ENCODE measurements at regions not wholly inside any gene's neighbourhood (a gene's known extent, or its start where the extent isn't known, plus 50 kb on each side); places are given as distances from the start of the nearest gene placed in this dataset.

DNA sequence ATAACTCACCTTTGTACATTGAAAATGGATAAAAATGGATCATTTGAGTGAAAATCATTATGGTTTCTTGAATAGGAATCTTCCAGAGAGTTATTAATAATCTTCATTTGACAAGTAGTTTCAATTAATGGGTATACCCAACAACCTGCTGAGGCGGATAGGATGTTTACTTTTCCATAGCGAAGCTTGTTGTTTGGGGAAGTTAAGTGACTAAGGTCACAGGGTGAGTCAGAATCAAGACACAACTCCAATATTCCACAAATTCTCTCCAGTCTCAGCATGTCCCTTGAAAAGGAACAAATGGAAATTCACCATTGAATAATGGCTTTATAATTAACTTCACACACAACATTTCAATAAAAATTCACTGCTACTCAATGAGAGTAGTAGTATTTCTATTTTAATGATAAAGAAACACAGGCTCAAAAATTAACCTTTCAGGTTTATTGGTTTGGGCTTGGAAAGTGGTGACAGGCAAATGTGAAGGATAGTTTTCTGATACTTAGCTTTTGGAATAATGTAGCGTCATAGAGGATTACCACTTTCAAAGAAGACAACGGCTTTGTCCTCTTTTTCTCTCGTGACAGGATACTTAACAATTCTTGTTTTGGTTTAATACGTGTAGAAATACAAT lies 211.3 kb downstream of the GPD2 start:
- TF ChIP-seq, protein P1, sequence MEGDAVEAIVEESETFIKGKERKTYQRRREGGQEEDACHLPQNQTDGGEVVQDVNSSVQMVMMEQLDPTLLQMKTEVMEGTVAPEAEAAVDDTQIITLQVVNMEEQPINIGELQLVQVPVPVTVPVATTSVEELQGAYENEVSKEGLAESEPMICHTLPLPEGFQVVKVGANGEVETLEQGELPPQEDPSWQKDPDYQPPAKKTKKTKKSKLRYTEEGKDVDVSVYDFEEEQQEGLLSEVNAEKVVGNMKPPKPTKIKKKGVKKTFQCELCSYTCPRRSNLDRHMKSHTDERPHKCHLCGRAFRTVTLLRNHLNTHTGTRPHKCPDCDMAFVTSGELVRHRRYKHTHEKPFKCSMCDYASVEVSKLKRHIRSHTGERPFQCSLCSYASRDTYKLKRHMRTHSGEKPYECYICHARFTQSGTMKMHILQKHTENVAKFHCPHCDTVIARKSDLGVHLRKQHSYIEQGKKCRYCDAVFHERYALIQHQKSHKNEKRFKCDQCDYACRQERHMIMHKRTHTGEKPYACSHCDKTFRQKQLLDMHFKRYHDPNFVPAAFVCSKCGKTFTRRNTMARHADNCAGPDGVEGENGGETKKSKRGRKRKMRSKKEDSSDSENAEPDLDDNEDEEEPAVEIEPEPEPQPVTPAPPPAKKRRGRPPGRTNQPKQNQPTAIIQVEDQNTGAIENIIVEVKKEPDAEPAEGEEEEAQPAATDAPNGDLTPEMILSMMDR (IDR thresholded peaks at IDR 0.05; ENCODE audit: control extremely low read depth, extremely low read depth), result no peak
- no peak for DNase-seq
- 85 to 91% methylated on average over 6 of the region's 6 CpGs for WGBS, 2 donors
- no peak overlapping the region for H3K4me3 ChIP-seq
- H3K27me3 ChIP-seq (ENCODE audit: control insufficient read depth in 3 of 3, insufficient read depth in 3 of 3, low read length in 2 of 3), result no peaks in the 10 kb centered on the region
- no peak overlapping the region for H3K27ac ChIP-seq (ENCODE audit: low read depth in 1 of 2, low read length in 1 of 2)
- no peaks in the 10 kb centered on the region for H3K36me3 ChIP-seq (ENCODE audit: control insufficient read depth in 4 of 4, insufficient read depth in 4 of 4, low read length in 4 of 4)
- no peaks in the 10 kb centered on the region for H3K9me3 ChIP-seq (ENCODE audit: control insufficient read depth in 4 of 4, insufficient read depth in 3 of 4, low read length in 3 of 4)
- no peak overlapping the region for H3K9ac ChIP-seq (ENCODE audit: insufficient read depth in 1 of 2, low read length in 2 of 2)
- peaks cover 0 to 9% (median 3%) of the 10 kb centered on the region in 5 donors for H3K4me1 ChIP-seq (ENCODE audit: control insufficient read depth in 5 of 5, insufficient read depth in 5 of 5, low read length in 5 of 5)
- ATAC-seq (ENCODE audit: insufficient read depth, low FRiP score), result no peak

DNA sequence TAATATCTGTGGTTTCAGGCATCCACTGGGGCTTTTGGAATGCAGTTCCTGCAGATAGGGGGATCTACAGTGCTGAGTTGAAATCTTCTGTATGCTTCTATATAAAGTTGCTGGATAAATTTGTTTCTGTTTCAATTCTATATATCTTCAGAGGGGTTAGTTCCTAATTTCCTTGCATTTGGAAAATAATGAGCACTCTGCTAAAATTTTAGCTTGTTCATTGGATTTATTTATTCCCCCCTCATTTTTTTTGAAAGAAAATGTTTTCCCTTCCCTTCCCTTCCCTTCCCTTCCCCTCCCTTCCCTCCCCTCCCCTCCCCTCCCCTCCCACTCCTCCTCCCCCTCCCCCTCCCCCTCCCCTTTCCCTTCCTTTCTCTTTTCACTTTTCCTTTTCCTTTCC lies 212.3 kb downstream of the GPD2 start:
- ATAC-seq (ENCODE audit: insufficient read depth, low FRiP score), result no peak
- H3K9me3 ChIP-seq (ENCODE audit: control insufficient read depth in 4 of 4, insufficient read depth in 3 of 4, low read length in 3 of 4), result no peaks in the 10 kb centered on the region
- no peak for DNase-seq
- H3K36me3 ChIP-seq (ENCODE audit: control insufficient read depth in 4 of 4, insufficient read depth in 4 of 4, low read length in 4 of 4), result no peaks in the 10 kb centered on the region
- TF ChIP-seq, protein P1 (IDR thresholded peaks at IDR 0.05; ENCODE audit: control extremely low read depth, extremely low read depth), result no peak
- no peak overlapping the region for H3K9ac ChIP-seq (ENCODE audit: insufficient read depth in 1 of 2, low read length in 2 of 2)
- no peaks in the 10 kb centered on the region for H3K27me3 ChIP-seq (ENCODE audit: control insufficient read depth in 3 of 3, insufficient read depth in 3 of 3, low read length in 2 of 3)
- H3K4me1 ChIP-seq (ENCODE audit: control insufficient read depth in 5 of 5, insufficient read depth in 5 of 5, low read length in 5 of 5), result peaks cover 0 to 9% (median 3%) of the 10 kb centered on the region in 5 donors
- H3K4me3 ChIP-seq, result no peak overlapping the region
- H3K27ac ChIP-seq (ENCODE audit: low read depth in 1 of 2, low read length in 1 of 2), result no peak overlapping the region

DNA sequence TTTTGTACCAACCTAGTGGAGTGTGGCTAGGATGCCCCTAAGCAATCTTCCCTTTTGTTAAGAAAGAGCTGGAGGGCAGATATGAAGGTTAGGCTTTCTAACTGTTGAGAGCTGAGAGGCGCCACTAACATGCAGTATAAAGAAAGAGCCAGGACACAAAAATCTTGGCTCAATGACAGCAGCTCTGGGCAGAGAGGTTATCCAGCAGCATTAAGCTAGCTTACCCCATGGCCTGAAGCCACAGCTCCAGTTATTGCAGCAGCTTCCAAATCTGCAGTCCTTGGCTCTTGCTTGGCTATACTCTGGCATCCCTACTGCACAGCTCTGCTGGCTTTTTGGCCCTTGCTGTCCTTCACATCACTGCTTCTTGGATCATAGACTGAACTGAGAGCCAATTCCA lies 213.4 kb downstream of the GPD2 start:
- ATAC-seq (ENCODE audit: insufficient read depth, low FRiP score) (no peak), DNase-seq (peak; percentile 61 to 91 (median 87))
- Histone ChIP-seq H3K27ac (ENCODE audit: low read depth in 1 of 2, low read length in 1 of 2) (no peak overlapping the region), H3K9ac (ENCODE audit: insufficient read depth in 1 of 2, low read length in 2 of 2) (no peak overlapping the region), H3K27me3 (ENCODE audit: control insufficient read depth in 3 of 3, insufficient read depth in 3 of 3, low read length in 2 of 3) (no peaks in the 10 kb centered on the region), H3K9me3 (ENCODE audit: control insufficient read depth in 4 of 4, insufficient read depth in 3 of 4, low read length in 3 of 4) (no peaks in the 10 kb centered on the region), H3K36me3 (ENCODE audit: control insufficient read depth in 4 of 4, insufficient read depth in 4 of 4, low read length in 4 of 4) (no peaks in the 10 kb centered on the region), H3K4me1 (ENCODE audit: control insufficient read depth in 5 of 5, insufficient read depth in 5 of 5, low read length in 5 of 5) (peaks cover 0 to 9% (median 3%) of the 10 kb centered on the region in 5 donors), H3K4me3 (no peak overlapping the region)
- 69% methylated on average over 1 of the region's 1 CpG for WGBS, 2 donors
- TF ChIP-seq, protein P1 (IDR thresholded peaks at IDR 0.05; ENCODE audit: control extremely low read depth, extremely low read depth), result no peak

DNA sequence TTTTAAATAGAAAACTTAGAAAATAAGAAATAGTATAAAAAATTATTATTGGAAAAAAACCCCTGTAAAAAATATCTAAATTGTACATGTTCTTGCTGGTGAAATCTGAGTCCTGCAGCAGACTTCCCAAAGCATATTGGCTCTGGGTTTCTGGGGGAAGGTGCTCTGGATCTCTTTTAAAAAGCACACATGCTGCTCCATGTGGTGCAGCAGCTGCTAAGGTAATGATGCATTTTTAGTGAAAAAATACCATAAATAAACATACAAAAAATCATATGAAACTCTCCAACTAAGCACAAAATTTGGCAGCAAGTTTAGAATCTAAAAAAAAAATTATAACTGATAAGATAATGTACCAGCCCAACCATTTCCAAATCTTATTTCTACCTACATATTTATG lies 216.5 kb downstream of the GPD2 start:
- H3K36me3 ChIP-seq (ENCODE audit: control insufficient read depth in 4 of 4, insufficient read depth in 4 of 4, low read length in 4 of 4), result no peaks in the 10 kb centered on the region
- no peaks in the 10 kb centered on the region for H3K27me3 ChIP-seq (ENCODE audit: control insufficient read depth in 3 of 3, insufficient read depth in 3 of 3, low read length in 2 of 3)

More for the DNA sequence above, 216.5 kb downstream of the GPD2 start:
- H3K27ac ChIP-seq (ENCODE audit: low read depth in 1 of 2, low read length in 1 of 2), result no peak overlapping the region
- H3K4me1 ChIP-seq (ENCODE audit: control insufficient read depth in 5 of 5, insufficient read depth in 5 of 5, low read length in 5 of 5), result peaks cover 0 to 9% (median 3%) of the 10 kb centered on the region in 5 donors
- H3K9me3 ChIP-seq (ENCODE audit: control insufficient read depth in 4 of 4, insufficient read depth in 3 of 4, low read length in 3 of 4), result no peaks in the 10 kb centered on the region
- H3K4me3 ChIP-seq, result no peak overlapping the region
- ATAC-seq (ENCODE audit: insufficient read depth, low FRiP score), result no peak
- no peak overlapping the region for H3K9ac ChIP-seq (ENCODE audit: insufficient read depth in 1 of 2, low read length in 2 of 2)
- TF ChIP-seq, protein P1 (IDR thresholded peaks at IDR 0.05; ENCODE audit: control extremely low read depth, extremely low read depth), result no peak
- no peak for DNase-seq

Data from lung (tissue), 11 donors.